HG03139 (cell line): ENCODE measurements at regions not wholly inside any gene's neighbourhood (a gene's known extent, or its start where the extent isn't known, plus 50 kb on each side); places are given as distances from the start of the nearest gene placed in this dataset.

ENCODE experiments used
- ATAC-seq: cut with Tn5 transposase; IDR thresholded peaks from one replicate; pipeline ENCODE4 v1.9.1; 2021; ENCODE audit not compliant: unreplicated experiment

- ATAC-seq = no peak
These were observed 769.9 kb downstream of the HDGFL1 start for GRCh38 chr6:23339268-23339667.

- no peak for ATAC-seq
These were observed 770.9 kb downstream of the HDGFL1 start for GRCh38 chr6:23340271-23340670.

GRCh38 chr6:23343610-23344306, 774.4 kb downstream of the HDGFL1 start:
- ATAC-seq = no peak

- no peak for ATAC-seq
These were observed 777.8 kb upstream of the NRSN1 start for GRCh38 chr6:23348185-23348584.

DNA sequence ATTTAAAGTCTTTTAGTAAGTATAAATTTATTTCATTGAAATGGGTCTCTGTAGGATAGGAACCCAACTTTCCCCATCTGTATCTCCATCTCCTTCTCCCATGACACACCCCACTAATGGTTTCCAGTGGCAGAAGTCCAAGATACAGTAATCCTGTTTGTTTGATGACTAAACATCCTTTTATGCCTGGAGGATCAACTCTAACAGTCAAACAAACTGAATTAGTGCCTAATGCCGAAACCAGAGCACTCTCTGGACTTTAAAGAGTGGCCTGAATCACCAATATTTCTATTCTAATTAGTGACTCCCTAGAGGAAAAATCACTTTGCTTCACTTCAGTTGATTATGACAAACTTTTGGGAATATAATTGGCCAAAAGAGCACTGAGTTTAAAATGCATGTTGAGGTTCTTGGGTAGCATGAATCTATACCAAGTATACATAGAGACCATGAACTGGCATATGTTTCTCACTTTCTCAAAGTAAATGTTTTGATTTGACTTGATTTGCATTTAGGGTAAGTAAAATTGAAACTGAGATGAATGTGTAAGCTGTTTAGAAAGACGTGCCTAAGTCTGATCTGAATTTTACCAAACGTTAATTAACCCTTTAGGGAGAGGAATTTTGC, 776.4 kb upstream of the NRSN1 start:
- no peak for ATAC-seq

DNA sequence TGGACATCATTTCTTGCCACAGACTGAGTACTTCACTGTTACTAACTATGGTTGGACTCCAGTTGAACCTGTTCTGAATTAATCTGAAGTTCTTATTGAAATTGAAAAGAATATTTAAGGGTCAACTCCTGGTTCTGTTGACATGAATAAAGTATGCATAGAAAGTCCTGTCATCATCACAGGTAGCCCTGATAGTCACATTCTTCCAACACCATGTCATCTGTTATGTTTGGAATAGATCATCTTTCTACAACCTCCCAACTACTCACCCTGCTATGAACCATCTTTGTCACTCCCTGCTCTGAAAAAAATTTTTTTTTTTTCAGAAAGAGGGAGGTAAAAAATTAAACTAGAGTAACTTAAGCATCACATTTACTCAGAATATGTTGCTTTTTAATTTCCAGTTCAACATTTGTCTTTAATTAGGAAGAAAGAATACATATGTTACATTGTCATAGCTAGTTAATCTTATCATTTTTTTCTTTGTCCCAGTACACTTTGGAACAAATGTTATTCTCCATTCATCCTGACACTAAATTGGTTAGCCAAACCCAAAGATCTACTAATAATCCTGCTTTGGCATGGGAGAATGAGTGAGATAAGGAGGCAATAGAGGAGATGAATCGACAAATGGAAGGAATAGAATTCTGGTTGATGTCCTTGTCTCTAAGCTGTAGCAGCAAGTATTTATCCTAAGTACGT, 775.1 kb upstream of the NRSN1 start:
- no peak for ATAC-seq

DNA sequence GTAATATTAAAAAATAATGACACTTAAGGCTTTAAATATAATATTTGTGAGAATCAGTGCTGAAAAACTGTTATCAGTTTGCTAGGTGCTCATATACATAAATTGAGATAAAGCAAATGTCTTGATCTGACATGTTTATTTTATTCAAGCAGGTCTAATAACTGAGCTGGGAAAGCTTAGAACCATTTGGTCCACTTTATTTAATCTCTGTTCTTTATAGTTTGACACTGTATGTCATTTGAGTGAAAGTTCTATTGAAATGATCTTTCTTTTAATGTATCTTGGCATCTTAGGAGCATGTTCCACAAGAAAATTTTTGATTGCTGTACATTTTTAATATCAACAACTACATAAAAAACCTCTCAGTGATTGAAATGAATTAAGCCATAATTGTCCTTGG, 772.0 kb upstream of the NRSN1 start:
- no peak for ATAC-seq

DNA sequence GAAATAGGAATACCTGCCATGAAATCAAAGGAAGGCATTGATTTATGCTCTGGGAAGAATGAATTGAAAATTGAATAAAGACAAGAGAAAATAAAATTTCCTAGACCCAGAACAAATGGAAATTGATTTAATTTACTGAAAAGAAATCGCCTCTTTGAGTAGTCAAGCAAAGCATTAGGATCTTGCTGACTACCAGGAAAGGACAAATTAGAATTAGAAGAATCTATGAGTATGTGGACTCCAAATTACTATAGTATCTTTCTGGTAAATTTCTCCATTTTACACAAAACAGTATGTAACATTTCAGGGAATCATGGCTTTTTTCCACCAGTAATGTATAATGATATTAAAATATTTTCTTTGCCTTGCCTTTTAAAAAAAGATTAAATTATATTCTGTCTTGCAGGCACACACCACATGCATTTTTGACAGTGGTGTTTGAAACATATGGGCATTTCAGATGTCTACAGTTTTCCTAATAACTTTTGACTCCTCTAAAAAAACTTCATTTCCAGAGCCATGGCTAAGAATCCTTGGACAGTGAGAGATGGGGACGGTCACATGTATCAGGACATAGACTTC, 768.7 kb upstream of the NRSN1 start:
- no peak for ATAC-seq

DNA sequence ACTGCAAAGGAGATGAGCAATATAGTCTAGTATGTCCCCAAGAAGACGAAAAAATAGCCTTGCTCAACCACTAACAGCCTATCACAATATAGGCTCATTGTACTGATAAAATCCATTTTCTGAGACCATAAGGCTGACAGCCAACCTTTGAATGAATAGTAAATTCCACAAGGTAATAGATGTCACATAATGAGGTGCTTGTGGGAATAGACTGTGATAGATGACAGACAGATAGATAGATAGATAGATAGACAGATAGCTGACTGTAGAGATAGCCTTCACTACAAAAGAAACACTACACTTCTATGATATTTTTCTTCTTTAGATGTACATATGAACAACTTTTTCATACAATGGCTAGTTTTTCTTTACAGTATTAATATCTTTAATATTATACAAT, 760.3 kb upstream of the NRSN1 start:
- ATAC-seq = no peak

- ATAC-seq = no peak
These were observed 758.7 kb upstream of the NRSN1 start for GRCh38 chr6:23367311-23367710.

DNA sequence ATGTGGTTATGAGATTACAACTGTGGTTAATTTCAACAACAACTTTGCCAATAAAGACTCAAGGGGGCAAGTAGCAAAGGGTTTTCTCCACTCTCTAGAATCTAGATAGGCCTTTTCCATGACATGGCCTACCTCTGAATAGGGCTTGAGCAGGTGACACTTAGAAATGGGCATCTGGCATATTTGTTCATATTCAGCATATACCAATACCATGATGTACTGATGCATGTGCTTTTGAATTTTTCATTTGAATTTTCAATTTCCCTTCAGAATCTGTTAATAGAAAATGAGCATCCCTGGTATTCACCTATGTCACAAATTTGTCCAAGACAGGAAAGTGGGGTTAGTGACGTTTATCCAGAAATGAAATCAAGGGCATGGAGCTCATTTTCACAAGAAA, 757.5 kb upstream of the NRSN1 start:
- ATAC-seq = no peak

GRCh38 chr6:23370051-23370450, 756.0 kb upstream of the NRSN1 start:
- no peak for ATAC-seq

- ATAC-seq = no peak
These were observed 754.7 kb upstream of the NRSN1 start for GRCh38 chr6:23371132-23371915.

GRCh38 chr6:23377830-23378229, 748.2 kb upstream of the NRSN1 start:
- ATAC-seq = no peak

DNA sequence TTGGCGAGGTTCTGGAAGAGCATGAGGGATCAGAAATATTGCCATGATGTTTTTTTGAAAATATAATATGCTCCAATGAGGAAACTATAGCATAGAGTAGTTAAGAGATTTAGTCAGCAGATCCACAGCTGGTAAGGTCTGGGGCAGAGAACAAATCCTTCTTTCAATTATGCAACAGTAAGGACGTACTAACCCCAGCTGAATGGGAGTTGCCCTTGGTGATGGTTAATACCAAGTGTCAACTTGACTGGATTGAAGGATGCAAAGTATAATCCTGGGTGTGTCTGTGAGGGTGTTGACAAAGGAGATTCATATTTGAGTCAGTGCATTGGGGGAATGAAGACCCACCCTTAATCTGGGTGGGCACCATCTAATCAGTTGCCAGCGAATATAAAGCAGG, 745.5 kb upstream of the NRSN1 start:
- no peak for ATAC-seq

- no peak for ATAC-seq
These were observed 737.8 kb upstream of the NRSN1 start for GRCh38 chr6:23388086-23388783.

DNA sequence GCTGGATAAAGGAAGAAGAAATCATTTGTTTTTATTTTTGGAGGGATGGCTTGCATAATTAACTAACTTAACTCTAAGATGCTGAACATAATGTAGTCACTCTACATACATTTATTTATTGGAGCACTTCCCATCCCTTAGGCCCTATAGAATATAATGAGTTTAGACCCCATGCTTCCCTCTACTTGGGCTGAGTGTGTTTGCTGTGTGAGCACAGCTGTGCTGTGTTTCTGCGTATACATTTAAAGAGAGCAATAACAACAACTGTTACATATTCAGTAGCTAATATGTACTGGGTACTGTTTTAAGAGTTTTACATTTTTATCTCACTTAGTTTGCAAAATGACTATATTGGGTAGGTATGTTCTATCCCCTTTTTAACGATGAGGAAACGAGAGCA, 736.6 kb upstream of the NRSN1 start:
- no peak for ATAC-seq

- ATAC-seq = no peak
These were observed 735.8 kb upstream of the NRSN1 start for GRCh38 chr6:23390221-23390620.

DNA sequence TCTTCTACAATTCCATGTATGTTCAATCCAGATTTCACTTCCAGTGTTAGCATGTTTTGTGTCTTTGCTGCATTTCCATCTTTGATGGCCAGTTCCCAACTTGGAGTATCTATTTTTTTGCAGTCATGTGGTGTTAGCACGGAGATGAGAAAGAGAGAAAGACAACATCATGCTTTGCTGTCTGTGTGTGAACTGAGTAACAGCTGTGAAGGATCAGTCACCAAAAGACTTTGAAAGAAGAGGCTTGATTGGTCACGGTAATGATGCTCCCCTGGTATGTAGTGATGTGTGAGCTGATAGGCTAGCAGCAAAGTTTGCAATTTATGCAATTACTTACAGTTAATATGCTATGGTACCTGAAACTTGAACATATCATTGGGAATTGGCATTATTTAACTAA, 731.3 kb upstream of the NRSN1 start:
- ATAC-seq = no peak

DNA sequence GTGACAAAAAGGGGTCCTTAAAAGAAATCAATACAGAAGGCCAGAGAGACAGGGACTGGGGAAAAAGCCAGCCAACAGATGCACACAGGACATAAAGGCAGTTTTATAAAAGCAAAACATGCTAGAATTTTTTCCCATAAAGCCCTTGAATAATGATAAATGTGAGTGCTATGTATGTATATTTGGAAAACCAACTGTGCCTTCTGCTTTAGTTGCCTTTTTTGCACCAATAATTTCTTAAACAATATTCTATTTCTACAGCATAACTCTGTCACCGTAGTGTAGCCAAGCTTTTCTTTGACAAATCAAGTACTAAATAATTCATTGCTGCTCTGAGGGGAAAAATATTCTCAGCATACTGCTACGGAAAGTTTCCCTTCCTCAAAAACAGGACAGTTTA, 730.6 kb upstream of the NRSN1 start:
- no peak for ATAC-seq

GRCh38 chr6:23396949-23397348, 729.1 kb upstream of the NRSN1 start:
- no peak for ATAC-seq
